K562 (cell line): ENCODE measurements at regions not wholly inside any gene's neighbourhood (a gene's known extent, or its start where the extent isn't known, plus 50 kb on each side); places are given as distances from the start of the nearest gene placed in this dataset.

ENCODE experiments used
- ATAC-seq: fragments of 200-7000 bp; cut with Tn5 transposase; 3 replicates; pipeline ENCODE4 v1.9.1; 2020; ENCODE audit warnings: moderate library complexity
- BruUV-seq: library from RNA; stranded (reverse); fragments of 400-500 nt; replicated peaks from 2 replicates; lab custom pipeline; 2021; lab: Mats Ljungman, UMichigan
- CTCF ChIA-PET: fragments of 300-600 bp; formaldehyde crosslinking; extraction: SDS; loops from one replicate; lab custom pipeline; 2021; ENCODE audit warnings: low intra/inter-chr PET ratio; lab: Yijun Ruan, JAX
- POLR2A ChIA-PET: fragments of 300-600, 350-650 bp; sonication (Branson Sonifier 250); formaldehyde crosslinking; extraction: SDS; loops from one replicate; lab custom pipeline; 2021; ENCODE audit warnings: antibody characterized with exemption, inconsistent platforms; lab: Yijun Ruan, JAX
- DNase-seq, 4 experiments: peaks; one replicate each; pipeline versions ENCODE4 v3.0.0 to v3.0.0-alpha.2; 2011 to 2018; ENCODE audit warnings: low spot score in 3 of 4, mixed read lengths in 3 of 4; ENCODE audit errors: extremely low read depth in 1 of 4
- FAIRE-seq: peaks from 2 replicates; lab custom pipeline; 2011; peaks lifted over from hg19 to GRCh38; lab: Jason Lieb, UNC
- H2AFZ ChIP-seq: 2 replicates; pipeline ENCODE4 v1.6.0; 2011; ENCODE audit warnings: low read depth, low read length, control low read depth, inconsistent platforms
- H3K27ac ChIP-seq: fragments of 200-600 bp; 3 replicates; pipeline ENCODE4 v1.8.0; 2011; ENCODE audit warnings: low read depth, mild to moderate bottlenecking, control low read depth, inconsistent platforms, low read length, moderate library complexity, mixed read lengths; ENCODE audit errors: extremely low read depth
- H3K27me3 ChIP-seq, 2 experiments: fragments of 300-600 bp in 1 of 2; 2 replicates in 1 of 2; 3 replicates in 1 of 2; pipeline versions ENCODE4 v1.6.0 to v1.8.0; 2011; ENCODE audit warnings: inconsistent platforms in 2 of 2, low read length in 2 of 2, mild to moderate bottlenecking in 1 of 2, mixed read lengths in 1 of 2, moderate library complexity in 1 of 2; ENCODE audit not compliant: control insufficient read depth in 2 of 2, insufficient read depth in 2 of 2
- H3K36me3 ChIP-seq: fragments of 300-600 bp; 3 replicates; pipeline ENCODE4 v1.8.0; 2011; ENCODE audit warnings: mild to moderate bottlenecking, low read length, inconsistent platforms; ENCODE audit not compliant: control insufficient read depth, insufficient read depth
- H3K4me1 ChIP-seq, 2 experiments: fragments of 200-600 bp in 1 of 2; replicated peaks in 1 of 2; 2 replicates in 1 of 2; 3 replicates in 1 of 2; pipeline versions ENCODE4 v1.5.1 to v1.8.0; 2011; ENCODE audit warnings: inconsistent platforms in 2 of 2, low read length in 2 of 2, mild to moderate bottlenecking in 1 of 2, mixed read lengths in 1 of 2, moderate library complexity in 1 of 2; ENCODE audit not compliant: control insufficient read depth in 2 of 2, insufficient read depth in 2 of 2
- H3K4me2 ChIP-seq: 2 replicates; pipeline ENCODE4 v1.6.1; 2011; ENCODE audit warnings: low read length, control low read depth, inconsistent platforms, mixed read lengths; ENCODE audit not compliant: insufficient read depth
- H3K4me3 ChIP-seq: fragments of 200-600 bp; sonication (generic), shearing (Covaris generic); 2 replicates; pipeline ENCODE4 v1.5.1; 2016; ENCODE audit warnings: control low read depth, inconsistent platforms
- H3K79me2 ChIP-seq: fragments of 200-600 bp; 3 replicates; pipeline ENCODE4 v1.8.0; 2011; ENCODE audit warnings: low read length, inconsistent platforms; ENCODE audit not compliant: control insufficient read depth, insufficient read depth
- H3K9ac ChIP-seq, 2 experiments: 2 replicates each; pipeline versions ENCODE4 v1.6.0 to v1.6.1; 2011; ENCODE audit warnings: low read depth in 2 of 2, low read length in 2 of 2, control low read depth in 1 of 2, inconsistent platforms in 1 of 2, mild to moderate bottlenecking in 1 of 2, mixed read lengths in 1 of 2; ENCODE audit not compliant: insufficient read depth in 1 of 2
- H3K9me1 ChIP-seq: one replicate; pipeline ENCODE4 v1.6.0; 2011; ENCODE audit warnings: inconsistent platforms, mild to moderate bottlenecking, low read length, moderate library complexity; ENCODE audit not compliant: control insufficient read depth, insufficient read depth
- H3K9me3 ChIP-seq: replicated peaks from 2 replicates; pipeline ENCODE4 v1.5.1; 2011; ENCODE audit warnings: low read depth, low read length, inconsistent platforms; ENCODE audit not compliant: control insufficient read depth, insufficient read depth
- H4K20me1 ChIP-seq: replicated peaks from 2 replicates; pipeline ENCODE4 v1.6.1; 2011; ENCODE audit warnings: low read length, inconsistent platforms, mixed read lengths; ENCODE audit not compliant: control insufficient read depth, insufficient read depth
- CEBPZ ChIP-seq: fragments of 150-350 bp; IDR thresholded peaks from 2 replicates; pipeline ENCODE4 v1.6.1; 2014; ENCODE audit warnings: low read depth, mild to moderate bottlenecking, low read length, borderline replicate concordance
- CHAMP1 ChIP-seq: fragments of 450-650 bp; IDR thresholded peaks from 2 replicates; pipeline ENCODE4 v1.6.1; 2016; ENCODE audit warnings: mild to moderate bottlenecking
- CTBP1 ChIP-seq: fragments of 450-650 bp; IDR thresholded peaks from 2 replicates; pipeline ENCODE4 v1.6.1; 2016; ENCODE audit warnings: borderline replicate concordance
- EP300 ChIP-seq: IDR thresholded peaks from 2 replicates; pipeline ENCODE4 v1.6.1; 2012; ENCODE audit warnings: low read length, improper control_type of control experiment
- IRF2 ChIP-seq: sonication (generic); formaldehyde crosslinking; IDR thresholded peaks from 2 replicates; pipeline ENCODE4 v1.8.1; 2022; ENCODE audit warnings: mild to moderate bottlenecking, missing genetic modification reagents
- MITF ChIP-seq: IDR thresholded peaks from 2 replicates; pipeline ENCODE4 v1.6.1; 2014; ENCODE audit warnings: antibody characterized with exemption
- RB1 ChIP-seq: fragments of 450-650 bp; IDR thresholded peaks from 2 replicates; pipeline ENCODE4 v1.6.1; 2017; ENCODE audit warnings: low read depth, mild to moderate bottlenecking
- SMARCA5 ChIP-seq: fragments of 450-650 bp; IDR thresholded peaks from 2 replicates; pipeline ENCODE4 v1.6.1; 2016
- ZBED1 ChIP-seq: IDR thresholded peaks from 2 replicates; pipeline ENCODE4 v1.6.1; 2014
- ZNF24 ChIP-seq: fragments of 450-650 bp; IDR thresholded peaks from 2 replicates; pipeline ENCODE4 v1.6.1; 2016
- ZNF584 ChIP-seq: fragments of 200-800 bp; sonication (Bioruptor generic); IDR thresholded peaks from 2 replicates; pipeline ENCODE4 v1.6.1; 2016; ENCODE audit warnings: low read depth, mild to moderate bottlenecking, missing genetic modification characterization, missing compliant biosample characterization
- WGBS: fragments of 100-300 bp; shearing (Covaris generic); methylation state at CpG from one replicate; pipeline ENCODE4 v1.1.6; 2016; ENCODE audit warnings: low coverage, mixed read lengths; ENCODE audit not compliant: insufficient coverage; ENCODE audit errors: missing lambda C conversion rate; 5-methylcytosine and 5-hydroxymethylcytosine counted together
- in situ Hi-C: fragments of 300-500 bp; cut with MboI; formaldehyde crosslinking; loops from 4 replicates; pipeline ENCODE4 v1.15.0; 2018; ENCODE audit warnings: inconsistent platforms, mixed read lengths
- intact Hi-C: fragments of 100-400 bp; cut with micrococcal nuclease; formaldehyde crosslinking; loops from 2 replicates; pipeline ENCODE4 v1.14.2; 2022

GRCh38 chr19:32233885-32234284 lies 111.5 kb upstream of the ZNF507 start:
- H3K4me3 ChIP-seq, result no peak overlapping the region
- POLR2A ChIA-PET, result no interaction called here
- 0% methylated on average over 3 of the region's 4 CpGs for WGBS
- no TSS peak for BruUV-seq
- H3K9me3 ChIP-seq, result no peaks in the 10 kb centered on the region
- H4K20me1 ChIP-seq, result no peaks in the 10 kb centered on the region; the same call in 1 of the 2 replicates
- ATAC-seq (no peak), DNase-seq (no peak), FAIRE-seq (no peak)
- H3K9ac ChIP-seq, result no peak overlapping the region
- intact Hi-C loops (no loop called here), in situ Hi-C loops (no loop called here)
- no peaks in the 10 kb centered on the region for H3K4me1 ChIP-seq
- H3K79me2 ChIP-seq, result no peaks in the 10 kb centered on the region
- H3K36me3 ChIP-seq, result no peaks in the 10 kb centered on the region
- no peaks in the 10 kb centered on the region for H3K9me1 ChIP-seq
- CTCF ChIA-PET, result no interaction called here
- no peak overlapping the region for H3K27ac ChIP-seq
- peaks cover 5 to 30% of the 10 kb centered on the region in 2 experiments; a peak in 4 of 5 replicates for H3K27me3 ChIP-seq
- H3K4me2 ChIP-seq, result no peak overlapping the region
- H2AFZ ChIP-seq, result no peak overlapping the region
- TF ChIP-seq RB1, result no peak
- TF ChIP-seq ZNF24, result no peak
- no peak for TF ChIP-seq CEBPZ
- no peak for TF ChIP-seq IRF2 (CRISPR knock-in tag)
- TF ChIP-seq ZBED1, result no peak
- TF ChIP-seq MITF, result no peak
- TF ChIP-seq CTBP1, result no peak
- TF ChIP-seq ZNF584 (CRISPR knock-in tag), result no peak
- no peak for TF ChIP-seq CHAMP1
- no peak for TF ChIP-seq EP300
- no peak for TF ChIP-seq SMARCA5
